Liver (tissue), 1 donor: ENCODE measurements at regions not wholly inside any gene's neighbourhood (a gene's known extent, or its start where the extent isn't known, plus 50 kb on each side); places are given as distances from the start of the nearest gene placed in this dataset. TPM values are rescaled to one million over a fixed set of nuclear protein-coding genes. Genes with fewer than 3 reads are reported as not detected.

Experiments
- small RNA-seq: library from RNA; depleted of rRNA; stranded (forward); fragments of <200 nt; gene quantifications from one replicate; pipeline ENCODE3, GENCODE V24; 2014

Small RNAs in the stretch of these regions (small RNA-seq; reads per million reads assigned to genes)
- not detected for gene RNU6-505P
